Adrenal gland (tissue), 5 donors: ENCODE measurements at regions not wholly inside any gene's neighbourhood (a gene's known extent, or its start where the extent isn't known, plus 50 kb on each side); places are given as distances from the start of the nearest gene placed in this dataset.

Experiments used
- POLR2A ChIP-seq, 2 donors: fragments of 450-650 bp; IDR thresholded peaks; one replicate each; pipeline ENCODE4 v1.6.1; 2017; ENCODE audit warnings: antibody characterized with exemption in 2 of 2, mild to moderate bottlenecking in 2 of 2, moderate library complexity in 1 of 2
- TF ChIP-seq, protein P1 (sequence below), 6 experiments: fragments of 450-650 bp in 4 of 6; fragments of 200-600 bp in 2 of 6; sonication (generic) in 1 of 6; IDR thresholded peaks; 1 replicate in 5 of 6; 2 replicates in 1 of 6; pipeline versions ENCODE4 v1.5.1 to v1.8.0; 2016 to 2021; ENCODE audit warnings: antibody characterized with exemption in 6 of 6, mild to moderate bottlenecking in 2 of 6, moderate library complexity in 1 of 6
- donor health status: DM: no; HTN: no; CAD: no.

DNA sequence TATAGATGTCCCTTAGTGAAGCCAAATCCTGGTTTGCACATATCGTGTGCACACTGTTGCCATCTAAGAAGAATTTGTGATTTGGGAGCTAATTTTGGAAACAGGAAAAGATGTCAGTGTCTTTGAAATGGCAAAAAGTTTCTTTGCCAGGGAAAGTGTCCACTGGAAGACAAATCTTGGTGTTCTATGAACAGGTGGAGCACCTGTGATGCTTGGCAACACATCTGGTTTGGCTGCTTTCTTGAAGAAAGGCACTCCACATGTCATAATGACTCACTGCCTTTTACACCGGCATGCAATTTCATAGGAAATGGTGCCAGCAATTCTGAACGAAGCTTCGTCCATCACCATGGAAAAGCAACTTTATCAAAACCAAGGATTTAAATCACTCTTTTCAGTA, 1040.0 kb upstream of the MAP3K7 start:
- TF ChIP-seq, protein P1, sequence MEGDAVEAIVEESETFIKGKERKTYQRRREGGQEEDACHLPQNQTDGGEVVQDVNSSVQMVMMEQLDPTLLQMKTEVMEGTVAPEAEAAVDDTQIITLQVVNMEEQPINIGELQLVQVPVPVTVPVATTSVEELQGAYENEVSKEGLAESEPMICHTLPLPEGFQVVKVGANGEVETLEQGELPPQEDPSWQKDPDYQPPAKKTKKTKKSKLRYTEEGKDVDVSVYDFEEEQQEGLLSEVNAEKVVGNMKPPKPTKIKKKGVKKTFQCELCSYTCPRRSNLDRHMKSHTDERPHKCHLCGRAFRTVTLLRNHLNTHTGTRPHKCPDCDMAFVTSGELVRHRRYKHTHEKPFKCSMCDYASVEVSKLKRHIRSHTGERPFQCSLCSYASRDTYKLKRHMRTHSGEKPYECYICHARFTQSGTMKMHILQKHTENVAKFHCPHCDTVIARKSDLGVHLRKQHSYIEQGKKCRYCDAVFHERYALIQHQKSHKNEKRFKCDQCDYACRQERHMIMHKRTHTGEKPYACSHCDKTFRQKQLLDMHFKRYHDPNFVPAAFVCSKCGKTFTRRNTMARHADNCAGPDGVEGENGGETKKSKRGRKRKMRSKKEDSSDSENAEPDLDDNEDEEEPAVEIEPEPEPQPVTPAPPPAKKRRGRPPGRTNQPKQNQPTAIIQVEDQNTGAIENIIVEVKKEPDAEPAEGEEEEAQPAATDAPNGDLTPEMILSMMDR (IDR thresholded peaks at IDR 0.05) = no peak
- TF ChIP-seq POLR2A (IDR thresholded peaks at IDR 0.05) = no peak
